ENCODE measurements at regions not wholly inside any gene's neighbourhood (a gene's known extent, or its start where the extent isn't known, plus 50 kb on each side); places are given as distances from the start of the nearest gene placed in this dataset.

DNA sequence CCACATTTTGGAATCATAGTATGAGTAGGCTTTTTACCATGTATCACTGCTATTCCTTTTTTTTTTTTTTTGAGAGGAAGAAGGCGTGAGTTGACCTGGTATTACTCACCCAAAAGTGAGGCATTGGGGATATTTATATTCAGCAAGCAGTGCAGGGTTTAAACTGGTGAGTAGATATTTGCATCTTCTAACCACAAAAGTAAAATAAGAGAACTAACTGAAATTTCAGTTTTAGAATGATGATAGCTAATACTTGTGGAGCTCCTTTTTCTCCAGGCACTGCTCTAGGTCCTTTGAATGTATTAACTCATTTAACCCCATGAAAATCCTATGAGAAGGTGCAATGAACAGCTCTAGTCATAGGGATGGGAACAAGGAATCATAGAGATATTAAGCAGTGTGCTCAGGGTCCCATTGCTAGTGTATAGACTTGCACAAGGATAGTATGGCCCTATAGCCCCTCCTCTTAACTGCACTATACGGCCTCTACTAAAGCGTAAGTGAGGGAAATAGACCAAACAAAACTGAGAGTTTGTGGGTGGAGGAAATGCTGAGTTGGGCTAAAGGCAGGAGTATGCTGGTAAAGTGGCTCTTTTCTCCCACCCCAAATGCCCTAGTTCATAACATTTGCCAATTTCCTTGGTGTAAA, 104.3 kb upstream of the MAX start:
- Histone ChIP-seq H3K9ac (ENCODE audit: insufficient read length) (no peak overlapping the region), H3K36me3 (ENCODE audit: insufficient read depth, low read length) (no peaks in the 10 kb centered on the region), H3K4me3 (no peak overlapping the region), H3K27ac (no peak overlapping the region), H3K9me3 (ENCODE audit: low read depth, low read length) (no peaks in the 10 kb centered on the region)
- TF ChIP-seq FOXP2 (optimal IDR thresholded peaks at IDR 0.05; ENCODE audit: control extremely low read depth, extremely low read length, insufficient read depth) (no peak), POLR2AphosphoS5 (IDR thresholded peaks at IDR 0.05; ENCODE audit: borderline replicate concordance, low read depth, low read length) (no peak), EZH2 (IDR thresholded peaks at IDR 0.05) (no peak)
- DNase-seq (ENCODE audit: low read depth, low spot score): no peak

- Histone ChIP-seq H3K9me3 (ENCODE audit: low read depth, low read length) (no peaks in the 10 kb centered on the region), H3K36me3 (ENCODE audit: insufficient read depth, low read length) (no peaks in the 10 kb centered on the region), H3K4me3 (no peak overlapping the region), H3K9ac (ENCODE audit: insufficient read length) (no peak overlapping the region), H3K27ac (no peak overlapping the region)
- no peak for DNase-seq (ENCODE audit: low read depth, low spot score)
- no peak for TF ChIP-seq POLR2AphosphoS5 (IDR thresholded peaks at IDR 0.05; ENCODE audit: borderline replicate concordance, low read depth, low read length)
Observed at GRCh38 chr14:65208548-65208947, 106.2 kb upstream of the MAX start.

DNA sequence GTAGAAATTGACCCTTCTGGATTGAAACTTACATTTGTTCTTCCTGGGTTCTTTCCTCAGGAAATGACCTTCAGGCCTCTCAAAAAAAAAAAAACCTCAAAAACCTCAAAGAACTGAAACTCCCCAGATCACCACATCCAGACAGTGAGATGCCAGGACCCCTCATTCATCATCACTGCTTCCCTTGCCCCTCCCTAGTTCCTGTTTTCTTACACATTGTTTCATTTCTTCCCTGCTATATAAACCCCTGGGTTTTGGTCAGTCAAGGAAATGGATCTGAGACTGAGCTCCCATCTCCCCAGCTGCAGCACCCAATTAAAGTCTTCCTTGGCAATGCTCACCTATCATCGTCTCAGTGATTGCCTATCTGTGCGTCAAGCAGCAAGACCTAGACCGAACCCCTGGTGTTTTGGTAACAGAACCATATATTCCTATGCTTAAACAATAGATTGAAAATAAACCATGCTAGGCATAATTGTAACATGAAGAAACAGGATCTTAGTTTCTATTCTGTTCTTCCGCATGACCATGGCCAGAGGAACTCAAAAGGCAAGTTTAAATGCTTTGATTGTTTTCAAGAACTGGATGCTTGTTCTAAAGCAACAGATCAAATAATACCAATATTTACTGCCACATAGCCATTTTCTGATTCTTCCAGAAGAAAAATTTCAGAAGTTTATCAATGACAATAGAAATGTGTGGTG, 108.0 kb upstream of the MAX start:
- H3K27ac ChIP-seq: peak overlapping the region; percentile 11
- H3K9me3 ChIP-seq (ENCODE audit: low read depth, low read length): no peaks in the 10 kb centered on the region
- no peak overlapping the region for H3K9ac ChIP-seq (ENCODE audit: insufficient read length)
- TF ChIP-seq POLR2AphosphoS5 (IDR thresholded peaks at IDR 0.05; ENCODE audit: borderline replicate concordance, low read depth, low read length): no peak
- TF ChIP-seq EZH2 (IDR thresholded peaks at IDR 0.05): no peak
- no peak for TF ChIP-seq FOXP2 (optimal IDR thresholded peaks at IDR 0.05; ENCODE audit: control extremely low read depth, extremely low read length, insufficient read depth)
- no peak for DNase-seq (ENCODE audit: low read depth, low spot score)
- no peak overlapping the region for H3K4me3 ChIP-seq
- no peaks in the 10 kb centered on the region for H3K36me3 ChIP-seq (ENCODE audit: insufficient read depth, low read length)

GRCh38 chr14:65210822-65211182, 108.5 kb upstream of the MAX start:
- TF ChIP-seq POLR2AphosphoS5 (IDR thresholded peaks at IDR 0.05; ENCODE audit: borderline replicate concordance, low read depth, low read length): no peak
- TF ChIP-seq FOXP2 (optimal IDR thresholded peaks at IDR 0.05; ENCODE audit: control extremely low read depth, extremely low read length, insufficient read depth): no peak
- TF ChIP-seq EZH2 (IDR thresholded peaks at IDR 0.05): no peak
- H3K36me3 ChIP-seq (ENCODE audit: insufficient read depth, low read length): no peaks in the 10 kb centered on the region
- DNase-seq (ENCODE audit: low read depth, low spot score): no peak
- no peak overlapping the region for H3K4me3 ChIP-seq
- peak overlapping the region; percentile 11 for H3K27ac ChIP-seq
- no peaks in the 10 kb centered on the region for H3K9me3 ChIP-seq (ENCODE audit: low read depth, low read length)
- H3K9ac ChIP-seq (ENCODE audit: insufficient read length): no peak overlapping the region

DNA sequence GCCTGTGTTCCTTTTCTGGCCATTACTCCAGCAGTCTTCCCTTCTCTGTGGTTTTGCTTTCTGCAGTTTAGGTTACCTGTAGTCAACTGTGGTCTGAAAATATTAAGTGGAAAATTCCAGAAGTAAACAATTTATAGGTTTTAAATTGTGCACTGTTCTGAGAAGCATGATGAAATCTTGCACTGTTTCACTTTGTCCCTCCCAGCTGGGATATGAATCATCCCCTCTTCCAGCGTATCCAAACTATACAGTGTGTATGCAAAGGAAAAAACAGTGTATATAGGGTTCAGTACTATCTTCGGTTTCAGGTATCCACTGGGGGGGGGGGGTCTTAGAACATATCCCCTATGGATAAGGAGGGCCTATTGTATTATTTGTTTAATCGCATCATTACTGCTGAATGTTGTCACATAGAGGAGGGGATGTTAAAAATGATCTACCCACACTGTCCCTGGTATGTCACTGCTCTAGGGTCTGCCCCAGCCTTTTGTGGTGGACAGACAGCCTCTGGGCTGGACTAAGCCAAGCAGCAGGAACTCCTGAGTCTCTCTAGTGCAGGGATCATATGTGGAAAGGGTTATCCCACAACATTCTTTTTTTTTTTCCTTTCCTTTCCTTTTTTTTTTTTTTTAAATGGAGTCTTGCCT, 109.1 kb upstream of the MAX start:
- TF ChIP-seq POLR2AphosphoS5 (IDR thresholded peaks at IDR 0.05; ENCODE audit: borderline replicate concordance, low read depth, low read length) (no peak), FOXP2 (optimal IDR thresholded peaks at IDR 0.05; ENCODE audit: control extremely low read depth, extremely low read length, insufficient read depth) (no peak), EZH2 (IDR thresholded peaks at IDR 0.05) (no peak)
- H3K36me3 ChIP-seq (ENCODE audit: insufficient read depth, low read length): no peaks in the 10 kb centered on the region
- H3K9me3 ChIP-seq (ENCODE audit: low read depth, low read length): no peaks in the 10 kb centered on the region
- H3K27ac ChIP-seq: no peak overlapping the region
- no peak overlapping the region for H3K9ac ChIP-seq (ENCODE audit: insufficient read length)
- no peak for DNase-seq (ENCODE audit: low read depth, low spot score)
- H3K4me3 ChIP-seq: no peak overlapping the region

GRCh38 chr14:65213316-65213715, 111.0 kb upstream of the MAX start:
- Histone ChIP-seq H3K9ac (ENCODE audit: insufficient read length) (no peak overlapping the region), H3K36me3 (ENCODE audit: insufficient read depth, low read length) (no peaks in the 10 kb centered on the region), H3K9me3 (ENCODE audit: low read depth, low read length) (no peaks in the 10 kb centered on the region), H3K27ac (no peak overlapping the region), H3K4me3 (no peak overlapping the region)
- no peak for DNase-seq (ENCODE audit: low read depth, low spot score)
- no peak for TF ChIP-seq FOXP2 (optimal IDR thresholded peaks at IDR 0.05; ENCODE audit: control extremely low read depth, extremely low read length, insufficient read depth)
- no peak for TF ChIP-seq POLR2AphosphoS5 (IDR thresholded peaks at IDR 0.05; ENCODE audit: borderline replicate concordance, low read depth, low read length)
- no peak for TF ChIP-seq EZH2 (IDR thresholded peaks at IDR 0.05)

- Histone ChIP-seq H3K4me3 (no peak overlapping the region), H3K9ac (ENCODE audit: insufficient read length) (no peak overlapping the region), H3K36me3 (ENCODE audit: insufficient read depth, low read length) (no peaks in the 10 kb centered on the region), H3K27ac (no peak overlapping the region), H3K9me3 (ENCODE audit: low read depth, low read length) (no peaks in the 10 kb centered on the region)
- no peak for DNase-seq (ENCODE audit: low read depth, low spot score)
- no peak for TF ChIP-seq FOXP2 (optimal IDR thresholded peaks at IDR 0.05; ENCODE audit: control extremely low read depth, extremely low read length, insufficient read depth)
- no peak for TF ChIP-seq POLR2AphosphoS5 (IDR thresholded peaks at IDR 0.05; ENCODE audit: borderline replicate concordance, low read depth, low read length)
- no peak for TF ChIP-seq EZH2 (IDR thresholded peaks at IDR 0.05)
Observed at GRCh38 chr14:65214741-65215140, 112.4 kb upstream of the MAX start.

GRCh38 chr14:65219353-65219752, 117.0 kb upstream of the MAX start:
- no peak for DNase-seq (ENCODE audit: low read depth, low spot score)
- no peaks in the 10 kb centered on the region for H3K9me3 ChIP-seq (ENCODE audit: low read depth, low read length)
- no peak overlapping the region for H3K9ac ChIP-seq (ENCODE audit: insufficient read length)
- TF ChIP-seq POLR2AphosphoS5 (IDR thresholded peaks at IDR 0.05; ENCODE audit: borderline replicate concordance, low read depth, low read length) (no peak), FOXP2 (optimal IDR thresholded peaks at IDR 0.05; ENCODE audit: control extremely low read depth, extremely low read length, insufficient read depth) (no peak), EZH2 (IDR thresholded peaks at IDR 0.05) (no peak)
- H3K36me3 ChIP-seq (ENCODE audit: insufficient read depth, low read length): no peaks in the 10 kb centered on the region
- no peak overlapping the region for H3K27ac ChIP-seq
- H3K4me3 ChIP-seq: no peak overlapping the region
